ENCODE measurements at regions not wholly inside any gene's neighbourhood (a gene's known extent, or its start where the extent isn't known, plus 50 kb on each side); places are given as distances from the start of the nearest gene placed in this dataset.
"Not testable (repeated sequence)": the region's sequence is repeated elsewhere in the genome, so short reads cannot be mapped to it uniquely, and the experiment has no call there.

DNA sequence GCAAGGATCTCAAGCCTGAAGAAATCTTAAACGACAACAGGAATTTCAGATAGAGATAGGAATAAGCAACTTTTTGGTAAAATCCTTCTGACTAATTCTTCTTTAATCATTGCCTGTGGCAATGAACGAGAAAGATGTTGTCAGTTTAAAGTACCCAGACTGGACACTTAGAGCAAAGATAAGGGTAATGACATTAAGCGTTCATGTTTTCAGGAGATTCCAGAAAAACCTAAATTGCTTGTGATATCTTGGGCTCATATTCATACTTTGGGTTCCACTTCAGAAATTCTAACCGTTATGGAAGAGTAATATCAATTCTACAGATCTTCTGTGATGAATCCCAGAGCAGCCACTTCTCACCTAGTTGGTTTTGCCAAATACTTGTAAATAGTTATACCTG, 73.7 kb upstream of the RHOJ start:
- DNase-seq = no peak
- 0 out of 2 replicates have a peak, but pooled peaks cover 6% of the 10 kb centered on the region for H3K9me2 ChIP-seq
- 13% methylated on average over 4 of the region's 4 CpGs for WGBS (ENCODE audit: low lambda C conversion rate)
- no peak overlapping the region for H3K4me3 ChIP-seq (ENCODE audit: low read depth in 2 of 2, low read length in 1 of 2)
- H3K27me3 ChIP-seq (ENCODE audit: insufficient read depth) = peaks cover 4% of the 10 kb centered on the region; the same call in 1 of the 2 replicates
- H4K20me1 ChIP-seq (ENCODE audit: insufficient read depth) = no peaks in the 10 kb centered on the region
- H3K9ac ChIP-seq = no peak overlapping the region
- H3K4me2 ChIP-seq = no peak overlapping the region
- no peaks in the 10 kb centered on the region for H3K9me3 ChIP-seq
- no peak overlapping the region for H2AFZ ChIP-seq (ENCODE audit: low read depth)
- H3K4me1 ChIP-seq (ENCODE audit: control insufficient read depth in 1 of 2, insufficient read depth in 2 of 2, low read depth in 1 of 2, low read length in 1 of 2) = no peaks in the 10 kb centered on the region
- TF ChIP-seq RCOR1 (IDR thresholded peaks at IDR 0.05; ENCODE audit: low read length) (no peak), MXI1 (IDR thresholded peaks at IDR 0.05; ENCODE audit: low read depth, low read length) (no peak), EZH2phosphoT487 (IDR thresholded peaks at IDR 0.05; ENCODE audit: borderline replicate concordance, low read depth) (no peak), RFX5 (IDR thresholded peaks at IDR 0.05; ENCODE audit: low read length) (no peak)
- no peaks in the 10 kb centered on the region for H3F3A ChIP-seq (replicated peaks; ENCODE audit: insufficient read depth)
- H3K27ac ChIP-seq (ENCODE audit: low read depth in 2 of 2, low read length in 1 of 2) = no peak overlapping the region
- ChIA-PET POLR2A (no interaction called here), CTCF (interaction anchor here (1.6 kb wide), 1 partner anchor 951 kb away, joined by 5 read pairs; no protein-coding TSS in a partner anchor)
- H3K79me2 ChIP-seq (ENCODE audit: insufficient read depth) = no peaks in the 10 kb centered on the region
- no peaks in the 10 kb centered on the region for H3K36me3 ChIP-seq (replicated peaks in 1 of 2; ENCODE audit: control insufficient read depth in 1 of 2, insufficient read depth in 2 of 2, low read length in 1 of 2)

- POLR2A ChIA-PET; H3K36me3 ChIP-seq (replicated peaks in 1 of 2; ENCODE audit: control insufficient read depth in 1 of 2, insufficient read depth in 2 of 2, low read length in 1 of 2); H3K9me3 ChIP-seq; H3F3A ChIP-seq (replicated peaks; ENCODE audit: insufficient read depth); CTCF ChIA-PET; H3K4me2 ChIP-seq; H3K4me3 ChIP-seq (ENCODE audit: low read depth in 2 of 2, low read length in 1 of 2); H3K4me1 ChIP-seq (ENCODE audit: control insufficient read depth in 1 of 2, insufficient read depth in 2 of 2, low read depth in 1 of 2, low read length in 1 of 2); H3K9me2 ChIP-seq; H3K27ac ChIP-seq (ENCODE audit: low read depth in 2 of 2, low read length in 1 of 2); H4K20me1 ChIP-seq (ENCODE audit: insufficient read depth); H3K9ac ChIP-seq; H2AFZ ChIP-seq (ENCODE audit: low read depth); H3K79me2 ChIP-seq (ENCODE audit: insufficient read depth); H3K27me3 ChIP-seq (ENCODE audit: insufficient read depth); DNase-seq: not testable (repeated sequence)
- 29% methylated on average over 1 of the region's 1 CpG for WGBS (ENCODE audit: low lambda C conversion rate)
These were observed 61.2 kb upstream of the KCNH5 start for GRCh38 chr14:63106487-63106886.

- H3K9ac ChIP-seq = no peak overlapping the region
- H3K36me3 ChIP-seq (replicated peaks in 1 of 2; ENCODE audit: control insufficient read depth in 1 of 2, insufficient read depth in 2 of 2, low read length in 1 of 2) = no peaks in the 10 kb centered on the region
- no peaks in the 10 kb centered on the region for H3K9me3 ChIP-seq
- CTCF ChIA-PET = interaction anchor here (0.6 to 1.6 kb wide), 3 partner anchors 14 to 177 kb away, joined by 3 to 4 read pairs (median 3); no protein-coding TSS in a partner anchor
- no peaks in the 10 kb centered on the region for H4K20me1 ChIP-seq (ENCODE audit: insufficient read depth)
- no peaks in the 10 kb centered on the region for H3K9me2 ChIP-seq
- no peak overlapping the region for H3K27ac ChIP-seq (ENCODE audit: low read depth in 2 of 2, low read length in 1 of 2)
- H3K4me2 ChIP-seq = no peak overlapping the region
- H3F3A ChIP-seq (replicated peaks; ENCODE audit: insufficient read depth) = no peaks in the 10 kb centered on the region
- H3K27me3 ChIP-seq (ENCODE audit: insufficient read depth) = peaks cover 4% of the 10 kb centered on the region; the same call in 1 of the 2 replicates
- POLR2A ChIA-PET = no interaction called here
- WGBS (ENCODE audit: low lambda C conversion rate) = 4% methylated on average over 1 of the region's 1 CpG
- H3K4me1 ChIP-seq (ENCODE audit: control insufficient read depth in 1 of 2, insufficient read depth in 2 of 2, low read depth in 1 of 2, low read length in 1 of 2) = no peaks in the 10 kb centered on the region
- no peak overlapping the region for H3K4me3 ChIP-seq (ENCODE audit: low read depth in 2 of 2, low read length in 1 of 2)
- H2AFZ ChIP-seq (ENCODE audit: low read depth) = no peak overlapping the region
- TF ChIP-seq ELF1 (IDR thresholded peaks at IDR 0.05) (no peak), MEF2A (IDR thresholded peaks at IDR 0.05; ENCODE audit: borderline replicate concordance, low read depth) (no peak), NFIC (IDR thresholded peaks at IDR 0.05; ENCODE audit: borderline replicate concordance) (no peak), TCF12 (IDR thresholded peaks at IDR 0.05) (no peak), GABPA (IDR thresholded peaks at IDR 0.05; ENCODE audit: low read depth) (no peak), MXI1 (IDR thresholded peaks at IDR 0.05; ENCODE audit: low read depth, low read length) (no peak), RXRA (IDR thresholded peaks at IDR 0.05; ENCODE audit: borderline replicate concordance, low read depth) (no peak), USF2 (IDR thresholded peaks at IDR 0.05; ENCODE audit: borderline replicate concordance, low read depth, low read length) (no peak), JUND (IDR thresholded peaks at IDR 0.05) (no peak), SIN3A (IDR thresholded peaks at IDR 0.05; ENCODE audit: borderline replicate concordance, low read depth, low read length) (no peak)
- TF ChIP-seq, protein P1, sequence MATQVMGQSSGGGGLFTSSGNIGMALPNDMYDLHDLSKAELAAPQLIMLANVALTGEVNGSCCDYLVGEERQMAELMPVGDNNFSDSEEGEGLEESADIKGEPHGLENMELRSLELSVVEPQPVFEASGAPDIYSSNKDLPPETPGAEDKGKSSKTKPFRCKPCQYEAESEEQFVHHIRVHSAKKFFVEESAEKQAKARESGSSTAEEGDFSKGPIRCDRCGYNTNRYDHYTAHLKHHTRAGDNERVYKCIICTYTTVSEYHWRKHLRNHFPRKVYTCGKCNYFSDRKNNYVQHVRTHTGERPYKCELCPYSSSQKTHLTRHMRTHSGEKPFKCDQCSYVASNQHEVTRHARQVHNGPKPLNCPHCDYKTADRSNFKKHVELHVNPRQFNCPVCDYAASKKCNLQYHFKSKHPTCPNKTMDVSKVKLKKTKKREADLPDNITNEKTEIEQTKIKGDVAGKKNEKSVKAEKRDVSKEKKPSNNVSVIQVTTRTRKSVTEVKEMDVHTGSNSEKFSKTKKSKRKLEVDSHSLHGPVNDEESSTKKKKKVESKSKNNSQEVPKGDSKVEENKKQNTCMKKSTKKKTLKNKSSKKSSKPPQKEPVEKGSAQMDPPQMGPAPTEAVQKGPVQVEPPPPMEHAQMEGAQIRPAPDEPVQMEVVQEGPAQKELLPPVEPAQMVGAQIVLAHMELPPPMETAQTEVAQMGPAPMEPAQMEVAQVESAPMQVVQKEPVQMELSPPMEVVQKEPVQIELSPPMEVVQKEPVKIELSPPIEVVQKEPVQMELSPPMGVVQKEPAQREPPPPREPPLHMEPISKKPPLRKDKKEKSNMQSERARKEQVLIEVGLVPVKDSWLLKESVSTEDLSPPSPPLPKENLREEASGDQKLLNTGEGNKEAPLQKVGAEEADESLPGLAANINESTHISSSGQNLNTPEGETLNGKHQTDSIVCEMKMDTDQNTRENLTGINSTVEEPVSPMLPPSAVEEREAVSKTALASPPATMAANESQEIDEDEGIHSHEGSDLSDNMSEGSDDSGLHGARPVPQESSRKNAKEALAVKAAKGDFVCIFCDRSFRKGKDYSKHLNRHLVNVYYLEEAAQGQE (IDR thresholded peaks at IDR 0.05; ENCODE audit: low read depth, low read length) = no peak
- no peaks in the 10 kb centered on the region for H3K79me2 ChIP-seq (ENCODE audit: insufficient read depth)
- no peak for DNase-seq
These were observed 55.3 kb upstream of the KCNH5 start for GRCh38 chr14:63100552-63100951.
